Endothelial cell of umbilical vein (primary cell): ENCODE measurements at regions not wholly inside any gene's neighbourhood (a gene's known extent, or its start where the extent isn't known, plus 50 kb on each side); places are given as distances from the start of the nearest gene placed in this dataset.

Source experiments
- BruUV-seq: library from RNA; stranded (reverse); fragments of 400-500 nt; replicated peaks from 2 replicates; lab custom pipeline; 2021; lab: Mats Ljungman, UMichigan
- CTCF ChIA-PET: fragments of 300-600, 350-600 bp; sonication (Branson Sonifier 250); formaldehyde crosslinking; loops from one replicate; lab custom pipeline; 2021; ENCODE audit warnings: antibody characterized with exemption, inconsistent platforms; lab: Charles Lee
- POLR2A ChIA-PET: fragments of 300-600, 350-600 bp; sonication (Branson Sonifier 250); formaldehyde crosslinking; loops from one replicate; lab custom pipeline; 2021; ENCODE audit warnings: antibody characterized with exemption, inconsistent platforms; lab: Charles Lee
- DNase-seq: peaks from one replicate; pipeline ENCODE4 v3.0.0-alpha.2; 2011; ENCODE audit warnings: low read depth, low spot score
- FAIRE-seq: peaks from 2 replicates; lab custom pipeline; 2011; peaks lifted over from hg19 to GRCh38; lab: Jason Lieb, UNC
- H2AFZ ChIP-seq: 2 replicates; pipeline ENCODE4 v1.6.0; 2012; ENCODE audit warnings: low read depth, low read length, control low read depth, inconsistent platforms
- H3K27ac ChIP-seq: 2 replicates; pipeline ENCODE4 v1.5.1; 2011; ENCODE audit warnings: low read depth, mild to moderate bottlenecking, control low read depth, low read length, moderate library complexity; ENCODE audit not compliant: insufficient read depth
- H3K27me3 ChIP-seq, 2 experiments: 2 replicates each; pipeline versions ENCODE4 v1.6.0 to v1.6.1; 2011; ENCODE audit warnings: low read length in 2 of 2, mixed read lengths in 1 of 2; ENCODE audit not compliant: control insufficient read depth in 2 of 2, insufficient read depth in 2 of 2
- H3K36me3 ChIP-seq, 2 experiments: 2 replicates in 1 of 2; 3 replicates in 1 of 2; pipeline ENCODE4 v1.5.1; 2011; ENCODE audit warnings: low read length in 2 of 2, mild to moderate bottlenecking in 1 of 2, moderate library complexity in 1 of 2; ENCODE audit not compliant: control insufficient read depth in 2 of 2, insufficient read depth in 2 of 2; ENCODE audit errors: extremely low read depth in 1 of 2
- H3K4me1 ChIP-seq: 3 replicates; pipeline ENCODE4 v1.5.1; 2011; ENCODE audit warnings: mild to moderate bottlenecking, low read length; ENCODE audit not compliant: control insufficient read depth, insufficient read depth; ENCODE audit errors: extremely low read depth
- H3K4me2 ChIP-seq: 2 replicates; pipeline ENCODE4 v1.6.1; 2011; ENCODE audit warnings: low read length, control low read depth, mixed read lengths; ENCODE audit not compliant: insufficient read depth
- H3K4me3 ChIP-seq, 3 experiments: fragments of 200-600 bp in 1 of 3; sonication (generic), shearing (Covaris generic) in 1 of 3; replicated peaks in 1 of 3; 2 replicates each; pipeline ENCODE4 v1.5.1; 2011 to 2016; ENCODE audit warnings: control low read depth in 3 of 3, low read length in 3 of 3, mild to moderate bottlenecking in 2 of 3, inconsistent platforms in 1 of 3, low read depth in 1 of 3, moderate library complexity in 1 of 3; ENCODE audit not compliant: insufficient read depth in 1 of 3
- H3K79me2 ChIP-seq: 2 replicates; pipeline ENCODE4 v1.6.0; 2012; ENCODE audit warnings: low read length, inconsistent platforms; ENCODE audit not compliant: control insufficient read depth, insufficient read depth
- H3K9ac ChIP-seq: replicated peaks from 2 replicates; pipeline ENCODE3; 2011; ENCODE audit warnings: low read length, control low read depth; ENCODE audit not compliant: insufficient read depth; ENCODE audit errors: extremely low read depth
- H3K9me1 ChIP-seq: replicated peaks from 3 replicates; pipeline ENCODE4 v1.6.0; 2011; ENCODE audit warnings: mild to moderate bottlenecking, low read length; ENCODE audit not compliant: control insufficient read depth, insufficient read depth; ENCODE audit errors: extremely low read depth
- H3K9me3 ChIP-seq: replicated peaks from 2 replicates; pipeline ENCODE4 v1.5.1; 2012; ENCODE audit warnings: low read length, inconsistent platforms; ENCODE audit not compliant: control insufficient read depth, insufficient read depth
- H4K20me1 ChIP-seq: replicated peaks from 2 replicates; pipeline ENCODE3; 2011; ENCODE audit warnings: mild to moderate bottlenecking, low read length; ENCODE audit not compliant: control insufficient read depth, insufficient read depth; ENCODE audit errors: extremely low read depth
- EZH2 ChIP-seq: IDR thresholded peaks from 2 replicates; pipeline ENCODE4 v1.6.1; 2012; ENCODE audit warnings: borderline replicate concordance, low read depth, mild to moderate bottlenecking, moderate library complexity, low read length, inconsistent platforms; ENCODE audit not compliant: severe bottlenecking
- FOS ChIP-seq: IDR thresholded peaks from 2 replicates; pipeline ENCODE4 v1.6.1; 2011; ENCODE audit warnings: mild to moderate bottlenecking, low read length, moderate library complexity, borderline replicate concordance; ENCODE audit not compliant: insufficient read depth
- GATA2 ChIP-seq: IDR thresholded peaks from 2 replicates; pipeline ENCODE4 v1.7.0; 2011; ENCODE audit warnings: low read depth, mild to moderate bottlenecking, moderate library complexity, mixed read lengths, low read length; ENCODE audit not compliant: insufficient read length, insufficient read depth
- JUN ChIP-seq: IDR thresholded peaks from 2 replicates; pipeline ENCODE4 v1.6.1; 2011; ENCODE audit warnings: borderline replicate concordance, low read depth; ENCODE audit not compliant: insufficient read length, insufficient read depth
- MYC ChIP-seq: IDR thresholded peaks from one replicate; pipeline ENCODE4 v1.6.1; 2011; ENCODE audit warnings: mild to moderate bottlenecking, low read depth, low read length
- POLR2A ChIP-seq: IDR thresholded peaks from 2 replicates; pipeline ENCODE4 v1.6.1; 2012; ENCODE audit warnings: low read depth, mild to moderate bottlenecking, control low read depth, low read length
- POLR2AphosphoS5 ChIP-seq: IDR thresholded peaks from 2 replicates; pipeline ENCODE4 v1.6.1; 2012; ENCODE audit warnings: low read depth, mild to moderate bottlenecking, control low read depth, low read length, moderate library complexity; ENCODE audit not compliant: insufficient read depth
- dilution Hi-C: fragments of 300-500 bp; cut with MboI; formaldehyde crosslinking; loops from one replicate; pipeline ENCODE4 v1.15.0; 2019; ENCODE audit warnings: low sequenced_read_pairs; ENCODE audit not compliant: extremely low pct_ligation_motif_present
- intact Hi-C: fragments of 100-400 bp; cut with micrococcal nuclease; formaldehyde crosslinking; loops from one replicate; pipeline ENCODE4 v1.10.0; 2022
- TF ChIP-seq, protein P1 (sequence below), 2 donors: IDR thresholded peaks; 1 replicate in 1 of 2; 2 replicates in 1 of 2; pipeline ENCODE4 v1.5.1; 2011; ENCODE audit warnings: low read length in 2 of 2, mild to moderate bottlenecking in 2 of 2, moderate library complexity in 2 of 2, control low read depth in 1 of 2, inconsistent platforms in 1 of 2, low read depth in 1 of 2; ENCODE audit not compliant: insufficient read depth in 1 of 2; ENCODE audit errors: extremely low read depth in 1 of 2
- TF ChIP-seq, protein P2 (sequence below): IDR thresholded peaks from 2 replicates; pipeline ENCODE4 v1.6.1; 2011; ENCODE audit not compliant: insufficient read depth, insufficient read length

DNA sequence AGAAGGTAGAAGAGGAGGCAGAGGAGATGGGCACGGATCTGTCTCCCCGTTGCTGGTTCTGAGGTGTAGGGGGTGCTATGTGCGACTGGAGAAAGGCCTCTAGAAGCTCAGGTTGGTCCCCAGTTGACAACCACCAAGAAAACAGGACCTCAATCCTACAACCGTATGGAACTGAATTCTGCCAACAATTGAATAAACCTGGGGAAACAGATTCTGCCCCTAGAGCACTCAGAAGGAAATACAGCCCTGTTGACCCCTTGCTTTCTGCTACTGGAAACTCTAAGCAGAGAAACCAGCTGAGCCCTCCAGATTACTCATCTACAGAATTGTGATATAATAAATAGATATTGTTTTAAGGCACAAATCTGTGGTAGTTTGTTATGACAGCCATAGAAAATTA is 313.0 kb upstream of the GOT2 start:
- TF ChIP-seq, protein P1, sequence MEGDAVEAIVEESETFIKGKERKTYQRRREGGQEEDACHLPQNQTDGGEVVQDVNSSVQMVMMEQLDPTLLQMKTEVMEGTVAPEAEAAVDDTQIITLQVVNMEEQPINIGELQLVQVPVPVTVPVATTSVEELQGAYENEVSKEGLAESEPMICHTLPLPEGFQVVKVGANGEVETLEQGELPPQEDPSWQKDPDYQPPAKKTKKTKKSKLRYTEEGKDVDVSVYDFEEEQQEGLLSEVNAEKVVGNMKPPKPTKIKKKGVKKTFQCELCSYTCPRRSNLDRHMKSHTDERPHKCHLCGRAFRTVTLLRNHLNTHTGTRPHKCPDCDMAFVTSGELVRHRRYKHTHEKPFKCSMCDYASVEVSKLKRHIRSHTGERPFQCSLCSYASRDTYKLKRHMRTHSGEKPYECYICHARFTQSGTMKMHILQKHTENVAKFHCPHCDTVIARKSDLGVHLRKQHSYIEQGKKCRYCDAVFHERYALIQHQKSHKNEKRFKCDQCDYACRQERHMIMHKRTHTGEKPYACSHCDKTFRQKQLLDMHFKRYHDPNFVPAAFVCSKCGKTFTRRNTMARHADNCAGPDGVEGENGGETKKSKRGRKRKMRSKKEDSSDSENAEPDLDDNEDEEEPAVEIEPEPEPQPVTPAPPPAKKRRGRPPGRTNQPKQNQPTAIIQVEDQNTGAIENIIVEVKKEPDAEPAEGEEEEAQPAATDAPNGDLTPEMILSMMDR (IDR thresholded peaks at IDR 0.05; ENCODE audit: extremely low read depth in 1 of 2, insufficient read depth in 1 of 2, low read depth in 1 of 2, low read length in 2 of 2) = peak in 1 of 2 donors; percentile 22
- TF ChIP-seq FOS = no peak
- FAIRE-seq = peak; percentile 82
- dilution Hi-C loops (no loop called here), intact Hi-C loops (no loop called here)
- Histone ChIP-seq H3K9ac (no peak overlapping the region), H3K27me3 (no peaks in the 10 kb centered on the region), H3K36me3 (no peaks in the 10 kb centered on the region), H4K20me1 (no peaks in the 10 kb centered on the region), H3K79me2 (no peaks in the 10 kb centered on the region), H3K4me3 (no peak overlapping the region), H3K9me3 (no peaks in the 10 kb centered on the region), H3K4me1 (peaks cover 20% of the 10 kb centered on the region), H3K27ac (peak overlapping the region; percentile 3), H2AFZ (no peak overlapping the region), H3K4me2 (no peak overlapping the region), H3K9me1 (no peaks in the 10 kb centered on the region)
- BruUV-seq = no TSS peak
- DNase-seq = peak; percentile 65
- CTCF ChIA-PET = no interaction called here
- POLR2A ChIA-PET = interaction anchor here (0.6 kb wide), 1 partner anchor 151 kb away, joined by 3 read pairs; no protein-coding TSS in a partner anchor

DNA sequence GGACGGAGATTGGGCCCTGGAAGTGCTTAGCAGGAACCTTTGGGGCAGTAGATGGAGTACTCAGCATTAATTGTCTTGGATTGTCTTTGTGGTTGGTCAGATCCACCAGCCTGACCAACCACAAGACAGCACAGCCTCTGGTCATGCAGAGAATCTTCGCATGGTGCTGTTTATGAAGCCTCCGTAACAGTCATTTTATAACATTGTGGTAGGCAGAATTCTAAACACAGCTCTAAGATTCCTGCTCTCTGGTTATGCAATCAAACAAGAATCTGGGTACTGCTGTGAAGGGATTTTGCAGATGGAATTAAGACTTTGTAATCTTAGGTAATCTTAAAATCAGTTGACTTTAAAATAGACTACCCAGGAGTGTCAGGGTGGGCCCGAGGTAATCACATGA is 312.2 kb upstream of the GOT2 start:
- Histone ChIP-seq H3K9me1 (no peaks in the 10 kb centered on the region), H2AFZ (no peak overlapping the region), H3K9me3 (no peaks in the 10 kb centered on the region), H4K20me1 (no peaks in the 10 kb centered on the region), H3K27me3 (no peaks in the 10 kb centered on the region), H3K4me3 (no peak overlapping the region), H3K36me3 (no peaks in the 10 kb centered on the region), H3K4me2 (no peak overlapping the region), H3K27ac (no peak overlapping the region), H3K79me2 (no peaks in the 10 kb centered on the region), H3K4me1 (peaks cover 20% of the 10 kb centered on the region), H3K9ac (no peak overlapping the region)
- no peak for TF ChIP-seq FOS
- no peak for TF ChIP-seq POLR2A
- TF ChIP-seq GATA2 = no peak
- no peak for TF ChIP-seq MYC
- TF ChIP-seq, protein P1 (IDR thresholded peaks at IDR 0.05; ENCODE audit: extremely low read depth in 1 of 2, insufficient read depth in 1 of 2, low read depth in 1 of 2, low read length in 2 of 2) = no peak
- no peak for TF ChIP-seq JUN
- TF ChIP-seq EZH2 = no peak
- TF ChIP-seq, protein P2, sequence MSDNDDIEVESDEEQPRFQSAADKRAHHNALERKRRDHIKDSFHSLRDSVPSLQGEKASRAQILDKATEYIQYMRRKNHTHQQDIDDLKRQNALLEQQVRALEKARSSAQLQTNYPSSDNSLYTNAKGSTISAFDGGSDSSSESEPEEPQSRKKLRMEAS = no peak
- no peak for TF ChIP-seq POLR2AphosphoS5
- FAIRE-seq = no peak
- intact Hi-C loops (no loop called here), dilution Hi-C loops (no loop called here)
- no peak for DNase-seq
- ChIA-PET POLR2A (no interaction called here), CTCF (no interaction called here)
- BruUV-seq = no TSS peak
